GM21390 (cell line): ENCODE measurements at regions not wholly inside any gene's neighbourhood (a gene's known extent, or its start where the extent isn't known, plus 50 kb on each side); places are given as distances from the start of the nearest gene placed in this dataset.
A peak's percentile ranks its signal among the peaks of the same experiment; 100 is the strongest.
"Not testable (repeated sequence)": the region's sequence is repeated elsewhere in the genome, so short reads cannot be mapped to it uniquely, and the experiment has no call there.

Source experiments
- ATAC-seq: cut with Tn5 transposase; IDR thresholded peaks from one replicate; pipeline ENCODE4 v1.9.1; 2021; ENCODE audit not compliant: unreplicated experiment

- ATAC-seq, result no peak
Measured at GRCh38 chr12:74595696-74596095, 58.1 kb downstream of the ATXN7L3B start.

- no peak for ATAC-seq
Measured at GRCh38 chr12:74598819-74599218, 61.2 kb downstream of the ATXN7L3B start.

DNA sequence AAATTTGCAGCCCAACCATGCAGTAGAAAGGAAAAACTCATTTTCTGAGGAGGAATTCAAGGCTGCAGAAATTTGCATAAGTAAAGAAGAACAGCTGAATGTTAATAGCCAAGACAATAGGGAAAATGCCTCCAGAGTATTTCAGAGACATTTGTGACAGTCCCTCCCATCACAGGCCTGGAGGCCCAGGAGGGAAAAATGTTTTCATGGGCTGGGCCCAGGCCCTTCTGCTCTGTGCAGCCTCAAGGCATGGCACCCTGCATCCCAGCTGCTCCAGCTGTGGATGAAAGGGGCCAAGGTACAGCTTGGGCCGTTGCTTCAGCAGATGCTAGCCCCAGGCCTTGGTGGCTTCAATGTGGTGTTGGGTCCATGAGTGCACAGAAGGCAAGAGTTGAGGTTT, 62.3 kb downstream of the ATXN7L3B start:
- no peak for ATAC-seq

- ATAC-seq, result not testable (repeated sequence)
Measured at GRCh38 chr12:74600817-74601216, 63.2 kb downstream of the ATXN7L3B start.

GRCh38 chr12:74602881-74603672, 65.4 kb downstream of the ATXN7L3B start:
- no peak for ATAC-seq

- no peak for ATAC-seq
Measured at GRCh38 chr12:74608231-74608775, 70.7 kb downstream of the ATXN7L3B start.

GRCh38 chr12:74610711-74611110, 73.1 kb downstream of the ATXN7L3B start:
- no peak for ATAC-seq

GRCh38 chr12:74614426-74614825, 76.8 kb downstream of the ATXN7L3B start:
- ATAC-seq, result no peak

DNA sequence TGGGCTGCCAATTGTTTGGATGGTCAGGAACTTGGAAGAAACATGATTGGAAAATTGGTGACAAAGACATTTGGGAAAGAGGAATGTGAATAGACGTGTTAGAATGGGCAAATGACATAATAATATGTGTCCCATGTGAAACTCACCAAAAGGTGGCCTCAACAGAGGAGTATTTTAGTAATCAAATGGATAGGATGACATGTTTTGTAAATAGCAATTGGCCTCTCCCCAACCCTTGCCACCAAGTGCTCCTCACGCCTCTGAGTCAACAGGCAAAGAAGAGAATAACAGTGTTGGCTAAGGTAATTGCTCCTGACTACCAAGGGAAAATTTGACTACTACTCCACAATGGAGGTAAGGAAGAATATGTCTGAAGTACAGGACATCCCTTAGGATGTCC, 81.4 kb downstream of the ATXN7L3B start:
- no peak for ATAC-seq

GRCh38 chr12:74619884-74620283, 82.2 kb downstream of the ATXN7L3B start:
- ATAC-seq, result no peak

GRCh38 chr12:74620921-74621320, 83.3 kb downstream of the ATXN7L3B start:
- no peak for ATAC-seq

- no peak for ATAC-seq
Measured at GRCh38 chr12:74624201-74624600, 86.6 kb downstream of the ATXN7L3B start.

- peak; percentile 87 for ATAC-seq
Measured at GRCh38 chr12:74626397-74626796, 88.8 kb downstream of the ATXN7L3B start.

GRCh38 chr12:74641262-74641661, 103.6 kb downstream of the ATXN7L3B start:
- ATAC-seq, result no peak

GRCh38 chr12:74641694-74642093, 104.1 kb downstream of the ATXN7L3B start:
- no peak for ATAC-seq

DNA sequence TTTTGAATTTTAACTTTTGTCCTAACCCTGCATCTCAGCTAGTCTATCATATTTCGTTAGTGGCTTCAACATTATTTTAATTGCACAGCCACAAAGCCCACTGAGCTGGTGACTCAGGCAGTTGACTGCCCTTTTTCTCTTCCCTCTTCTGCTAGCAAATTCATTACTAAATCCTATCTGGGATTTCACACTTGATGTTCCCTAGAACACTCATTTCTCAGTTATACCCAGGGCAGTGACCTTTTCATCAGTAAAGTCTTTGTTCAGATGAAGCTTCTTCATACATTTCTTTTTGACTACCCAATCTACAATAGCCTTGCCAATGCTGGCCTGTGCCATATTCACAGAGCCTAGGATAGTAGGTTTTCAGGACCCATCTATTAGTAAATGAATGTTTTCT, 107.0 kb downstream of the ATXN7L3B start:
- ATAC-seq, result no peak

- ATAC-seq, result no peak
Measured at GRCh38 chr12:74646831-74647230, 109.2 kb downstream of the ATXN7L3B start.

DNA sequence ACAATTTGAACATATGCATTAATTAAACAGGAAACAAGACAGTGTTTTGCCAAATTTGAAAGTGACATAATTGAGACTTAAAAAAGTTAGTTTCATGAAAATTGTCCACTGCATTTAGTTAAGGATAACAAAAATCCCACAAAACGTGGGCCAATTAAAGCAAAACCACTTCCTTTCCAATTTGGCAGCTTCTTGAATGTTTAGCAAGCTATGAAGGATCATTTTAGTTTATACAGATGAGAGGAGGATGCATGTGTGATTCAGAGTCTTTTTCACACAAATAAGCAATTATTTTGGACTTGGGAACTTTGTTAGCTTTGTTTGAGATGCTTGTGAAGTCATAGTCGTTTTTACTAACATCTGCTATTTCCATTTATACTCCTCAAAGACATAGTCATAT, 109.6 kb downstream of the ATXN7L3B start:
- no peak for ATAC-seq

DNA sequence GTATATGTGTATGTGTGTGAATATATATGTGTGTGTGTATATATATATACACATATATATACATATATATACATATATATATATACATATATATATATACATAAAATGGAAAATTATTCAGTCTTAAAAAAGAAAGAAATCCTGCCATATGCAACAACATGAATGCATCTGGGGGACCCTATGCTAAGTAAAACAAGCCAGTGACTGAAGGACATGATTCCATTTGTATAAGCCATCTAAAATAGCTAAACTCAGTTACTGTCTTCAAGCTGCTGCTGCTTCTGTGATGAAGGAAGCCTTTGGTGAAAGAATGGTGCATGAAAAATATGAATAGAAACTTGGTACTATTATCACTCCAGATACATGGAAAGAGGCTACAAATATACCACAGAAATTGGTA, 118.6 kb downstream of the ATXN7L3B start:
- ATAC-seq, result no peak

GRCh38 chr12:74660442-74660841, 122.8 kb downstream of the ATXN7L3B start:
- ATAC-seq, result no peak

DNA sequence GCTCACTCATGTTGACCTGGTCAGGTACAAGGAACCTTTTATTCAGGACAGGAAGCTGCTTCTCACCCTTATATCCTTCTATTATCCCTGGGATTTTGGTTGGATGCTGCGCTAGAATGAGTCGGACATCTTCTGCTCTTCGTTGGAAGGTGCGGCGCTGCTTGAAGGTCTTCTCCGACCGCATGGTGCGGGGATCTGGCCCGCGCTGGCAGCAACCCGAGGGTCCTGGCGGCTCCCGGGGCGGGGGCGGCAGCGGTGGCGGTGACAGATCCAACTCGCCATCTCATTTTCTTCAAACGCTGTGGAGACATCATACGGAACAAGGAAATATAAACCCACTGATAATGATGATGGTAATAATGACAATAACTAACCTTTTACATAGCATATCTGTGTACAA, 126.3 kb downstream of the ATXN7L3B start:
- no peak for ATAC-seq

DNA sequence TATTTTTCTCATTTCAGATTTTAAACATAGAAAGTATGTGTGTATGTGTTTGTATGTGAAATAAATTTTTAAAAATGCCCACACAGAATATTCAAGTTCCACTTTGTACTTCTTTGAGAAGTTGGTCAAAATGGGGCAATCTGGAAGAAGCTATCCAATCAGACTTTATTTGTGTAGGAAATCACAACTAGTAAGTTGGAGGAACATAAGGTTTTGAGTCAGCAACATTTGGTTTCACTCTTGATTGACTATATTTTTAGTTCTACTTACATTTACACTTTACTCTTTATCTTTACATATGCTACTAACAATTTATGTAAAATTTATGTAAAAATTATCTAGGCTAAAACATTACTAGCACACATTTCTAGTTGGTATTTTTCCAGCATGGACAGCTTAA, 128.1 kb downstream of the ATXN7L3B start:
- ATAC-seq, result no peak

GRCh38 chr12:74671421-74671820, 133.8 kb downstream of the ATXN7L3B start:
- no peak for ATAC-seq
